ENCODE measurements at regions not wholly inside any gene's neighbourhood (a gene's known extent, or its start where the extent isn't known, plus 50 kb on each side); places are given as distances from the start of the nearest gene placed in this dataset.

DNA sequence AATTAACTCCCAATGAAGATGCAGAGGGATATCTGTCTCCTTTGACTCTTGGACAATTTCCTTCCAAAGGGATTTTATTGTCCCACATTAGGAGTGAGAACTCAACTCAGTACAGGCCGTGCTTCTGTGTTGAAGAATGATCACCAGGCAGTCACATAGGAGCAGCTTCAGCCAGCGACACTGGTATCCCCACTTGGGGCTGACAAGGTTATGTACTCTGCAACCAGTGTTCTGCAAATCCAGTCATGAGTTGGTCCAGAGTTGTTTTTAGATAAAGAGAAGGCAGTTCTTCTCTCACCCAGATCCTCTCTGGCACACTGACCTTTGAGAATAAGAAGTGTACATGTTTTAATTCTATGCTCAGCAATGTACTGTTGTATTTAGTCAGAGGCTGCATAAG is 415.8 kb downstream of the SETD4 start:
- no peak for DNase-seq (ENCODE audit: low read depth)

DNA sequence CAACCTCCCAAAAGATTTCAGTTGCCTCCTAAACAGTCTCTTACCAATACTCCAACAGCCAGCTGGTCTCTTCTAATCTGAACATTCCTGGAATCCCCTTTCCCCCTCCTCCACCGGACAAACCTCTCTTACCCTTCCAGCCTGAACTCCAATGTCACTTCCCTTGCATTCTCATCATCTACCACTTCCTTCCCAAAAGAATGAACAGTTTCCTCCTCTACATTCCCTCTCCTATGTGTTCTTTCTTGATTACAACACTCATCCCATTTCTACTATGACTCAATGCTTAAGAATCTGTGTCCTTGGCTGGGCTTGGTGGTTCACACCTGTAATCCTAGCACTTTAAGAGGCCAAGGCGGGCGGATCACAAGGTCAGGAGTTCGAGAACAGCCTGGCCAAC is 417.1 kb downstream of the SETD4 start:
- DNase-seq (ENCODE audit: low read depth) = no peak

DNA sequence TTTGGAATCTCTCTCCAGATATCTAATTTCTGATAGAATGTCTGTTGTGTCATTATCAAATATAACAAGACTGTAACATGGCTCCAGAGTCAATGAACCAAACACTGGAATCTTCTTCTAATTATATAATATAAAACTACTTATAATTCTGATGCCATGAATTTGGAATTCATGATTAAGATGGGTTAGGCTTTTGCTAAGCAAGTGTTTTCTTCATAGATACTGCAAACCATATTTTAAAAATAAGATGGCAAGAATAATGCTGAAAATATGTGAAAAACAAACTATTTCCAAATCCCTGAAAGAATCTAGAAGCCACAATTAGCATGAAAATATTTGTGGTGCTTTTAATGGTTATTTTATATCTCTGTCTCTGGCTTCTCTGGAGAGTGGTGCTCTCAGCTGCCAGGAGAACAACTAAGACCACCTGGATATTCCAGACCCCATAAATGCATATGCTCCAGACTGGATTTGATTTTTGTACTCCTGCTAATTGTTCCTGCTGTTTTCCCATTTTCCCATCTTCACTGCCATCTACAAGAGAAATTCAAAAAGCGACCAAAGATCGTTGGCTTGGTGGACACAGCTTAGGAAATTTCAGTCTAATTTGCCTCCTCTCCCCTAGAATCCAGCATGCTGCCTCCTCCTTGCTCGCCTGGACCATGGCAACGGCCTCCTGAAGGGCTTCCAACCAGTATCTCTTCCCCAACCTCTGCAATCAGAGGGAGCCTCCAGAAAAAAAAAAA is 418.9 kb downstream of the SETD4 start:
- DNase-seq (ENCODE audit: low read depth) = no peak

DNA sequence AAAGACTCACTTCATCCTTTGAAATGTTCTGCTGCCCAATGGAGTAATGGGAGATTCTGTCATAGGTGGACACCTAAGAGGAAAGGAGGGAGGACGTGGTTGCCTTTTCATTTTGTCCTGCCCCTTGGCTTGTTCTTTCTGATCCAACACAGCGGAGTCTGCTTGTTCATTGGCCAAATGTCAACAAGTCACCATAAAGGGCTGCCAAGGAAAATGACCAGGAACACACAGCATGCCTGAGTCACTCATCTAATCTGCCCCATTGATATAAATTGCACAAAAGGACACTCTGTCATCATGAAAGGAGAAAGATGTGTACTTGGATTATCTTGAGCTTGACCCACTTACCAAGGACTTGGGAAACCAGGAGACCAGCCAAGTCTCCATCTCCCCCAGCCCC is 422.9 kb downstream of the SETD4 start:
- DNase-seq (ENCODE audit: low read depth) = no peak

DNA sequence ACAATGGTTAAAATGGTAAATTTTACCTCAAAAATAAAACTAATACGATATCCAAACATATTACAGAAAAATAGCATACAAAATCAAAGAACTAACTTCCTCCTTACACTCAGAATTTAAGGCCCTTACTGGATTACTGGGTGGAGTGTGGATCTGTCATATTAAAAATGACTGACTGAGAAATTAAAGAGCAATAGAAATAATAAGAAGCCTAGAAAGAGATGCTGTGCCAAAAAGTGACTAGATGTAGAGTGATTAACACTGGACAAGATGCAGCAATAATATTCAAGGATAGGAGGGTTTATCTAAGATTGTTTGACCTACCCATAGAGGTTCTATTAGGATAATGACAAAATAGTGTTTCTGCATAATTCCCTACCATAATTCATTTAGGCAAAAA is 424.3 kb downstream of the SETD4 start:
- no peak for DNase-seq (ENCODE audit: low read depth)

DNA sequence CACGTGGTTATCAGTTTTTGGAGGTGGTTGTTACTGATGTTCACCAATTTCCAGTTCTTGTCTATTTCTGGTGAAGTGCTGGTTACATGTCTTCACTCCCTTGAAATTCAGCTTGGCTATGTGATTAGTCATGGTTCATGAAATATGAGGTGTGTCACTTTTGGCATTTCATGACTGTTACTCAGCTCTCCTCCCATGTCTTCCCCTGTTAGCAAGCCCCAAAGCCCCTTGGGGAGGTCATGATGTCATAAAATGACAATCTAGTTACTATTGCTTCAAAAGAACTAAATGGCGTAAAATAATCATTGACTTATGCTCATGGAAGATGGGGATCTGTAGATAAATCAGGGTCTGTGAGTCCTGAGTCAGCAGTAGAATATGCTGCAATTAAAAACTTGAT is 425.1 kb downstream of the SETD4 start:
- no peak for DNase-seq (ENCODE audit: low read depth)

DNA sequence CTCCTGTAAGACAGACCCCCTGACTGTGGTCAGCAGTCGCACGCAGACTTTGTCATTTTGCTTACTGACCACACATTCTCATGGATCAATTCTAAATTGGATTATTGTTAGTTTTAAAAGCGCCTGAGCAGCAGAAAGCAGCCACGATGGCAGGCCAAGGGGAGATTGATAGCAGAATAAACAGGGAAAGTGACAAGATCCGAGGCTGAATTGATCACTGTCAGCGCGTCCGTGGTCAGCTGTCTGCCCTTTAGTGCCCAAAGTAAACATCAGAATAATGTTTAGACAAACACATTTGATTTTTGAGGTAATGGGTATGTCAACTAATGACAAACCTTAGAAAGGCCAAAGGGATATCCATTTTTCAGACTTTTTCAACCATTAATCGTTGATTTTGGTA is 426.8 kb downstream of the SETD4 start:
- no peak for DNase-seq (ENCODE audit: low read depth)

DNA sequence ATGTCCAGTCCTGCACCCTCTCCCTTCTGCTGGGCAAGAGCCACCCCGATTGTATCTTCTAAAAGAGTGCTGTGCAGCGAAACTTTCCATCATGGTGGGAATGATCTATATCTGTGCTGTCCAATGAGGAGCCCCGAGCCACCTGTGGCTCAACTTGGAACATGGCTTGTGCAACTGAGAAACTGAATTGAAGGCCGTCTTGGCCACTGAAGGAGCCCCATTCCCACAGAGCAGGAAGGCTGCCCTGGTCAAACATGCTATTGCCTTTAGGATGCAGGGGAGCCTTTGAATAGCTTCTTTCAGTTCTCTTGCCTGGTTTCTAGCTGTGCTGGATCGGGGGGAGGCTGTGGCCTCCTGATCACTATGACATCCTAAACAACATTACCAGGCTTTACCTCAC is 427.6 kb downstream of the SETD4 start:
- no peak for DNase-seq (ENCODE audit: low read depth)

DNA sequence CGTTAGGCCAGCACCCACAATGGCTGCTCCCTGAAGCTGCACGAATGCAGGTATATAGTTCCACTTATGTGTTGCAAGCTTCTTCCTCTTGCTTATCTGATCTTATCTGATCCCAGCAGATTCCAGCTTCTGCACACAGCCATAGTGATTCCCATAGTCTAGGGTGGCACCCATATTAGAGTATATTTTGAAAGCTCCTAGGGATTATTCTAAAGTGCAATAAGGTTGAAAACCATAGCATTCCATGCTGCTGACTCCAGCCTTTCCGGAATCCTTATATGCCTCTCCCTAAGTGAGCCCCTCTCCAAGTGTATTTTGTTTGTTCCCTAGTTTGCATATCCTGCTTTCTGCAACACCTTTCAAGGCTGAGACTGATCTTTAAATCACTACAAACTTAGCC is 432.0 kb downstream of the SETD4 start:
- DNase-seq (ENCODE audit: low read depth) = no peak

DNA sequence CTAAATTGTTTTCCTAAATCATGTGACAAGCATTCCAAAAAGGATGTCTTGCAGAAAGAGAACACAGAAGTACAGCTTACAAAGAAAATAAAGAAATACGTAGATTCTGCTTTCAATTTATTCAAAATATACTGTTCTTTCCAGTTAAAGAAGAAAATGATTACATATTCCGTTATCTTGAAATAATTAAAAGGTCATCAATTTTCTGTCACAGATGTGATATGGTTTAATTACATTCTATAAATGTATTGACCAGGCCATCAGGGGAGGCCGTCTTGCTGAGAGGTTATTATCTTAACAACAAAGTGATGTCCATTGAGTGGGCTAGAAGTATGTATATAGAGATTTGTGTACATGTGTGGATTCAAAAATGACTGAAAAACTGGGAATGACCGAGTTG is 432.9 kb downstream of the SETD4 start:
- DNase-seq (ENCODE audit: low read depth) = no peak

DNA sequence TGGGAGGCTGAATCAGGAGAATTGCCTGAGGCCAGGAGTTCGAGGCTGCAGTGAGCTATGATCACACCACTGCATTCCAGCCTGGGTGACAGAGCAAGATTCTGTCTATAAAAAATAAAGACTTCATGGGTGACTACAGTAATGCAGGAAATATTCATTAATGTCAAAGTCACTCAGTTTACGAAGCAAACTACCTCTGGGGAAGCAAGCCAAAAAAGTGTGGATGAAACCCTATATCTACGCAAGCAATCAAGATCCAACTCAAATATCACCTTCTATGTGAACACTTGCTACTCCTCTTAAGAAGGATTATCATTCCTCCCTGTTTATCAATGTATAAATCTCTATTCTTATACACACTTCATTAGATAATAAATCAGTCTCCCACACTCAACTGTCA is 434.8 kb downstream of the SETD4 start:
- DNase-seq (ENCODE audit: low read depth) = no peak

DNA sequence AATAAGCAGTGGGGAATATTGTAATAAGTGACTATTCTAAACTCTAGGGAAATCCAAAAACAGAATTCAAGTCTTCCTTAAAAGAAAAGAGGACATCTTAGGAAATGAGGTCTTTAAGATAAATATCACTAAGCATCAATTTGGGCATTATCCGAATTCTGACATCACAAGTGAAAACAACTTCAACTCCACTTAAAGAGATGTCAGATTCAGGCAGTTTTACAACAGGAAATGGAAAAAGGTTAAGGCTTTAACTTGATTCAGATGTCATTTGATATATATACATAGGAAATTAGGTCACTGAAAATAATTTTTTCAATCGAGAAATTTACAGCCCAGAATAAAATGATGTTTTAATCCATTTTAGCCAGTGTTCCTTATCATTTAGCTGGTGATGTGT is 435.4 kb downstream of the SETD4 start:
- DNase-seq (ENCODE audit: low read depth) = no peak

DNA sequence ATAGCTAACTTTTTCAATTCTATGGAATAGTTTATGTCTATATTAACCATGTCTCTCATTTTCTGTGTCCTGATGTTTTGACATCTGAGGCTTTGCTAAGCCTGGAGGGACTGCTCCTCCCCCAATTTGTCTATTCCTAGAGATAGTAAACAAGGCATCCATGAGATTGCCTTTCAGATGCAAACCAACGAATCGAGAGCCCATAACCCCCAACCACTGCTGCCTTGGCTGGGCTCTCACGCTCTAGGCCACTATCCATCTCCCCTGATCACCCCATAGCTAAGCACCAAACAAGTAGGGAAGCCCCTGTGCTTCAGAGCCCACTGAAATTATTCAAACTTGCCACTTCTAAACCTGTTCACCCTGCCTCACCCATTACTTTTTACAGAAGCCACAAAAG is 437.7 kb downstream of the SETD4 start:
- DNase-seq (ENCODE audit: low read depth) = no peak

DNA sequence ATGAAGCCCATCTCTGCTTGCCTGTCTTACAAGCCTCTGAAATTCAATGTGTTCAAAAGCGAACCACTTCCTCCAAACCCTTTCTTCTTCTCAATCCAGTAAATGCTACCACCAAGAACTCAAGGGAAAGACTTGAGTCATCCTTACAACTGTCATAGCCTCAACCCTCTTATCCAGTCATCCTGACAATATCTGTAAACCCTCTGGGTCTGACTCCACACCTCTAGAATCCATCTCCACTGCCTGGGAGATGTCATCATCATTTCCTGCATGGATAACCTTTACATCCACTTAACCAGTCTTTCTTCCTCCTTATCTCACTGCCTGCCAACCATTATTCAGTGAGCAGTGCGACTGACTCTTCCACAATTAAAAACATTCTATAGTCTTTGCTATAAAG is 441.1 kb downstream of the SETD4 start:
- no peak for DNase-seq (ENCODE audit: low read depth)

DNA sequence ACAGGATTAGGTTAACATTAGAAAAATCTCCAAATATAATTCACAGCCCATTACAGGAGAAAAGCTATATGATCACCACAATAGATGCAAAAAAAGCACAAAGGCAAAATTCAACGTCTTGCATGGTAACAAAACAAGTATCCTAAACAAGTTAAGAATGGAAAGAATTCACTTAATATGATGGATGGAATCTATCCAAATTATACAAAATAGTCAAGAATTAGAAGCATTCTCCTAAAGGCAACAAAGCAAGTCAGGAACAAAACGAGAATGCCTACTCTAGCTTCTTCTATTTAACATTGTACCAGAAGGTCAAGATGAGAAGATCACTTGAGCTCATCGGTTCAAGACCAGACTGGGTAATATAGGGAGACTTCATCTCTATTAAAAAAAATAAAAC is 442.8 kb downstream of the SETD4 start:
- no peak for DNase-seq (ENCODE audit: low read depth)

DNA sequence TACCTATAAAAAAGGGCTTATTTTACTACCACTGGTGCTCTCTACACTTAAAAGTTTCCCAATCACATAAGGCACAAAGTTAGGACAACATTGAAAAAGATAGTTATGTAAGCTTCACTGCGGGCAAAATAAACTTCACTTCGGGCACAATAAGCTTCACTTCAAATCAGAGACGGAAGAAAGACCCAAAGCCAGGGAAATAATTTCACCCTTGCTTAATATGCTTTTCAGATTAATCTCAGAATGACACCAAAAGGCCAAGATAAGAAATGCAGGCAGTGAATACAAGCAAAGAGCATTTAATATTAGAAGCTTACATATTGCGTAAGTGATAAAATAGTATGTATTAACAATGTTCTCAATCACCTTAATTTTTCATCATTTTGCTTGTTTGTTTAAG is 444.2 kb downstream of the SETD4 start:
- DNase-seq (ENCODE audit: low read depth) = no peak

DNA sequence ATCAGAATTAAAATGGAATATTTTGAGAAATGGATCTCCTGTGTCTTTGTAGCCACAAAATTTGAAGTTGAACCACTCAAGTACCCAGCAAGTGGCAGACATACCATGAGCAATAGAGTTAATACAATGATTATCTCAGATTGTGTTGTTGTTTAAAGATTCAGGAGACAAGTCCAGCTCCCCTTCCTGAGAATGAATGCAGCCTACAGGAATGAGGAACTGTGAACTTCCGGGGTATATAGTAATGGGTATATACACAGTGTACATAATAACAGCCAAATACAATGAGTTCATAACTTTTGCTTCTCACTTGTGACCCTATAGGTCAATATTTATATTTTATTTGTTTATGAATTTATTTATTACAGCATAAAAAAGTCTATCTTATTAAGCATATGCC is 445.0 kb downstream of the SETD4 start:
- DNase-seq (ENCODE audit: low read depth) = no peak

DNA sequence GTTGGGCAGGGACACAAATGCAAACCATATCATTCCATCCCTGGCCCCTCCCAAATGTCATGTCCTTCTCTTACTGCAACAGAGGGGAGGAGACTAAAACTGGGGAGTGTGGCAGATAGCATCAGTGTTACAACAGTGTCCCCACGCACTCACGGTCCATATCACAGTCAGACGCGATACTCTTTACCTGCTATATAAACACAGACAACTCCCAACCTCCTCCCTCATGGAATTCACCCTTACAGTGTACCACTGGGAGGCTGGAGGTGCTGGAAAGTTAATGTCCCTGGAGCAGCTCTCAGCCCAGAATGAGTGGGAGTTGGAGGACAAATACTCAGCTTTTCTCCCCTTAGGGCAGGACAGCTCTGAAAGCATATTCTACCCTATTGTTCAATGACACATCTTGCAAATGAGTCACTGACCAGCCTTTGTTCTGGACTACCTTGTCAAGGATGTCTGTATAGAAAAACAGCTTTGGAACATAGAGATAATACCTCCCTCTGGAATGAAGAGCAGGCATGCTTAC is 445.9 kb downstream of the SETD4 start:
- DNase-seq (ENCODE audit: low read depth) = no peak

DNA sequence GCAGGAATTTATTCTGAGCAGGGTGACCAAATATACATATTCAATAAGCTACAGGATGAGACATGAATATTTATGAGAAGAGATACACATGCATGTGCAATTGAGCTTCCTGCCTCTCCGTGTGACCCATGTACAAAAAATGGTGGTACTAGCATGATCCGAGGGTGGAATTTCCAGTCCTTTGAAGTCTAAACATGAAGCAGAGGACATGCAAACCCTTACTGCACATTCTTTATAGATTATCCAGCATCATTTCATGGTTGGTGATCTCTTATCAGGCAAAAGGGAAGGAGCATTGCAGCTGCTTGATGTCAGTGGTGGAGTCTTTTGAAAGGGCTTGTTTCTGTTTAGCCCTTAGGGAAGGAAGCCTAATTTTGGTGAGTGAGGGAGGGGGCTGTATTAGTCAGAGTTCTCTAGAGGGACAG is 448.6 kb downstream of the SETD4 start:
- DNase-seq (ENCODE audit: low read depth) = no peak

DNA sequence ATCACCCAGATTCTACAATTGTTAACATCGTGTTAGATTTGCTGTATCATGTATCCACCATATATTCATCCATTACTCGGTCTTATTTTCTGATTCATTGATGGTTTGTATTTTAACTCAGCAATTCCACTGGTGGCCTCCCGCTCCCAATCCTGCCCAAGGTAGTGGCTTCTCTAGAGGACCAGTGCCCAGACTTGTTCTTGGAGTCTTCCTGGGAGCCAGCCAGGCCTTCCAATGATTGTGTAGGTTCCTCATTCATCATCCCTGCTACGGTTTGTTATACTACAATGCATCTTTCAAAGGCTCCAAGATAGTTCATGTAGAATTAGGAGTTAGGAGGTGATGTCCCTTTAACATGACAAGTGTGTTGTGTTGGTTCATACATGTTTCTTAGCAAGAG is 451.1 kb downstream of the SETD4 start:
- no peak for DNase-seq (ENCODE audit: low read depth)

DNA sequence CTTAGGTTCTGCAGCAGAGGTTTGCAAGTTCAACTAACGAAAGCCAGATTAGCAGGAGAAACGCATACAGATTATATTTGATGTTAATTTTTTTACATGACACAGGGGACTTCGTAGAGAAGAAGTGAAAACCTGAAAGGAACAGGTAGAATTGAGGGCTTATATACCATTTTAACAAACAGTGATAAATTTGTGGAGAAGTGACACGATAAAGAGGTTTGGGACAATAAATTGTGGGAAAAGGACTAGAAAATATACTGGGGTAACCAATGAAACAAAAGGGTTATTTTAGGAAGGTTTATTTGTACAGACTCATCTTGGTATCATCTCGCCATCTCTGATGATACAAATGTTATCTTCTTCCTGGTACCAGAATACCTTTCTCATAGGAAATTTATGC is 452.9 kb downstream of the SETD4 start:
- no peak for DNase-seq (ENCODE audit: low read depth)

DNA sequence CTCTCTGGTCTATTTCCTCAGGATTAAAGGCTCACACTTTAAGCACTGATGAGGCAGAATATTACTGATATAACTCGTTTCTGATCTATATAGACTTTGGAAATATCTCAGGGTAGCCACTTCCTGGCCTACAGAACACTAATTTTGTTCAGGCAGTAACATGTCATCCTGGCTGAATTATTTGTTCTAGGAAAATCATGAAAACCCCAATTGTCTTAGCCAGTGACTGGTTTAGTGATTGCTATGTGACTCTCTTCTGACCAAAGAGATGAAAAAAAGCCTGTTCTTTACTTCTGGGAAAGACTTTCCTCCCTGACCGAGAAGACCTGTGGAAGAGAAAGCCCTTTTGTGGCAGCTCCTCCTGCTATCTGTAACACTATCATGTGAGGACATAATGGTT is 453.7 kb downstream of the SETD4 start:
- no peak for DNase-seq (ENCODE audit: low read depth)

DNA sequence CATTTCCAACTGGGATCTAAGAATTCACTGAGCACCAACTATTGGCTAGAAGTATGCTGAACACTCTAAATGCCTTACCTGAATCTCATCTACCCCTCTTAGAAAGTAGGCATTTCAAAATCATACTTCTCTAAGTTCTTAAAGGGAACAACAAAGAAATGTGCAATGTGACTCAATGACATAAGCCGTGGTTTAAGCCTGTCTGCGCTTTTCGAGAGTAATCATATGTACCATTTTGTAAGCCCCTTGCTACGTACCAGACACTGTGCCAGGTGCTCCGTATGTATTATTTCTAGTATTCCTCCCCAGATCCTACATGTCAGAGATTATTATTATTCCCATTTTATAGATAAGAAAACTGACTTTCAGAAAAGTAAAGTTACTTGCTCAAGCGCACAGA is 454.2 kb downstream of the SETD4 start:
- no peak for DNase-seq (ENCODE audit: low read depth)

DNA sequence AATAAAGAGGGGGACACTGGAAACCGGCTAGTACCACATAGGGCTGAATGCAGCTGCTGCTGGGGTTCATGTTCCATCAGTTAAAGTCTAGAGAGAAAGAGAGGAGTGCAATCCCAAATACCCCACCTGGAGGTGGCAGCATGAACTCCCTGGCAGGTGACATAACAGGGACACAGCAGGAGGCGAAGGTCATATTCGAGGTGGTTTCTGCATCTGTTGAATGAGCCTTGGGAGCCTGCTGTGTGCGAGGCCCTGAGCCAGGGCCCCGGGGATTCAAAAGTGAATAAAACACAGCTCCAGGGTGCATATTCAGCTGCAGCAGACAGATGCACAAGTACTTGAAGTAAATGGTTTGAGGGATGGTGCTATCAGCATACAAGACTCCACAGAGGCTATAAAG is 456.8 kb downstream of the SETD4 start:
- no peak for DNase-seq (ENCODE audit: low read depth)
